D721Med (cell line): ENCODE measurements at regions not wholly inside any gene's neighbourhood (a gene's known extent, or its start where the extent isn't known, plus 50 kb on each side); places are given as distances from the start of the nearest gene placed in this dataset.

ENCODE experiments used
- DNase-seq: peaks from one replicate; pipeline ENCODE4 v3.0.0; 2011; ENCODE audit warnings: low spot score; ENCODE audit not compliant: insufficient read length
- FAIRE-seq: peaks from 2 replicates; lab custom pipeline; 2011; peaks lifted over from hg19 to GRCh38; lab: Jason Lieb, UNC
- TF ChIP-seq, protein P1 (sequence below): IDR thresholded peaks from 2 replicates; pipeline ENCODE4 v1.5.1; 2012; ENCODE audit warnings: mild to moderate bottlenecking, control low read depth; ENCODE audit not compliant: insufficient read depth; ENCODE audit errors: missing control alignments

GRCh38 chr20:1831096-1831495, 64.1 kb upstream of the SIRPA start:
- DNase-seq (no peak), FAIRE-seq (no peak)
- TF ChIP-seq, protein P1, sequence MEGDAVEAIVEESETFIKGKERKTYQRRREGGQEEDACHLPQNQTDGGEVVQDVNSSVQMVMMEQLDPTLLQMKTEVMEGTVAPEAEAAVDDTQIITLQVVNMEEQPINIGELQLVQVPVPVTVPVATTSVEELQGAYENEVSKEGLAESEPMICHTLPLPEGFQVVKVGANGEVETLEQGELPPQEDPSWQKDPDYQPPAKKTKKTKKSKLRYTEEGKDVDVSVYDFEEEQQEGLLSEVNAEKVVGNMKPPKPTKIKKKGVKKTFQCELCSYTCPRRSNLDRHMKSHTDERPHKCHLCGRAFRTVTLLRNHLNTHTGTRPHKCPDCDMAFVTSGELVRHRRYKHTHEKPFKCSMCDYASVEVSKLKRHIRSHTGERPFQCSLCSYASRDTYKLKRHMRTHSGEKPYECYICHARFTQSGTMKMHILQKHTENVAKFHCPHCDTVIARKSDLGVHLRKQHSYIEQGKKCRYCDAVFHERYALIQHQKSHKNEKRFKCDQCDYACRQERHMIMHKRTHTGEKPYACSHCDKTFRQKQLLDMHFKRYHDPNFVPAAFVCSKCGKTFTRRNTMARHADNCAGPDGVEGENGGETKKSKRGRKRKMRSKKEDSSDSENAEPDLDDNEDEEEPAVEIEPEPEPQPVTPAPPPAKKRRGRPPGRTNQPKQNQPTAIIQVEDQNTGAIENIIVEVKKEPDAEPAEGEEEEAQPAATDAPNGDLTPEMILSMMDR = no peak

DNA sequence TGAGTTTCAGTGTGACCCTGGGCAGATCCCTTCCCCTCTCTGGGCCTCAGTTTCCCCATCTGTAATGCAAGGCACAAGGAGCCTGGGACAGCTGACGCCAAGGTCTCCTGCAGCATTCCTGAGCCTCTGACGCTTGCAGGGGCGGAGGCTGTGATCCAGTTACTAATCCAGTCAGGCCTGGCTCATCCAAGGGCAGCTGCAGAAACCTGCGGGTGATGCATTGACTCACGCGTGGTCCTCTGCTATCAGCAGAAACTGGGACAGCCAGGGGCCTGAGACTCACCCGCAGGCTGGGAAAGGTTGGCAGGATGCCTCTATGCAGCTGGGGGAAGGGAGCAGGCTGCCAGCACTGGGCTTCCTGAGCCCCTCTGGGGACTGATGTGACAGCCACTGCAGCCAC, 65.0 kb upstream of the SIRPA start:
- FAIRE-seq (no peak), DNase-seq (no peak)
- TF ChIP-seq, protein P1 = no peak

DNA sequence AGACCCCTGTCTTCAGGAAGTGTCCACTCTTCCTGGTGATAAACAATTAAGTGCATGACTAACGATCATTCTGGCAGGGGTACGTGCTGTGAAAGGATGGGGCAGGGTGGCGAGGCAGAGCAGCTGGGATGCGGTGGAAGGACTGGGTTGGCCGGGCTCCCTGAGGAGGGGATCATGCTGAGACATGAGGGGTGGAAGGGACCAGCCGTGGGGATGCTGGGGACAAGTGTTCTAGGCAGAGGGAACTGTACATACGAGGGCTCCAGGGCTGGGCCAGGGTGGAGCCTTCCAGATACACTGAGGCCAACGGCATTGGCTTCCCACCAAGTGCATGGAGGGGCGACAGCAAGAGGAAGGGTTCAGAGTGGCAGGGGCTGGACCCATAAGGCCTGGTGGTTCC, 65.7 kb upstream of the SIRPA start:
- DNase-seq (no peak), FAIRE-seq (no peak)
- TF ChIP-seq, protein P1 = no peak

DNA sequence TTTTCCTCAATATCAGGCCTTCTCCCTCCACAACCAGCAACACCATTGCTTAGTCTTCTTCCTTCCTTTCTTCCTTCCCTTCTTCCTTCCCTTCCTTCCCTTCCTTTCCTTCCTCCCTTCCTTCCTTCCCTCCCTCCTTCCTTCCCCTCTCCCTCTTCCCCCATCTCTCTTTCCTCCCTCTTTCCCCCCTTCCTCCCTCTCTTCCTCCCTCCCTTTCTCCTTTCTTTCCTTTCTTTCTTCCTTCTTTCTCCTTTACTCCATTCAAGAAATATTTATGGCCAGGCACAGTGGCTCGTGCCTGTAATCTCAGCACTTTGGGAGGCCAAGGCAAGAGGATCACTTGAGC, 66.4 kb upstream of the SIRPA start:
- FAIRE-seq = no peak
- no peak for DNase-seq
- TF ChIP-seq, protein P1 = no peak

GRCh38 chr20:1827974-1828785, 67.0 kb upstream of the SIRPA start:
- FAIRE-seq = no peak
- TF ChIP-seq, protein P1 = no peak
- DNase-seq = no peak

GRCh38 chr20:1827510-1827973, 67.7 kb upstream of the SIRPA start:
- no peak for FAIRE-seq
- TF ChIP-seq, protein P1 = no peak
- no peak for DNase-seq

- FAIRE-seq = no peak
- TF ChIP-seq, protein P1 = no peak
- DNase-seq = no peak
Observed at GRCh38 chr20:1825938-1826445, 69.2 kb upstream of the SIRPA start.
